Left hindlimb (tissue), 1 donor: ENCODE measurements at regions not wholly inside any gene's neighbourhood (a gene's known extent, or its start where the extent isn't known, plus 50 kb on each side); places are given as distances from the start of the nearest gene placed in this dataset.

Experiments
- DNase-seq: peaks from one replicate; pipeline ENCODE4 v3.0.0-alpha.2; 2018

DNA sequence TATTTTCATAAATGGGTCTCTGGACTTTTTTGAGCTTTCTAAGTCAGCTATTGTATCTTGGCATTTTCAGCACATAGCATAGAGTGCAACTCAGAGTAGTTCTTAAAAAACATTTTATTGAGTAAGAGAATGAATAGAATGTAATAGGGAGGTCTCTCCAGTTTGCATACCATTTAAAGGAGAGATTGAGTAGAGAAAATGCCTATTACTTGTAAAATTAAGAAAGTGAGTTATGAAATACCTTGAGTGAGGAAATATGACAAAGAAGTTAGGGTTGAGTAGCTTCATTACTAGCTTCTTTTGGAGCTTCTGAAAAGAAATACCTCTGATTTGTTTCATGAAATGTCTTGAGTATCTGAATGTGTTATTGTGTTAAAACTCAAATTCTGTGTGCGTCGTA, 140.0 kb downstream of the AASDHPPT start:
- DNase-seq, result no peak

DNA sequence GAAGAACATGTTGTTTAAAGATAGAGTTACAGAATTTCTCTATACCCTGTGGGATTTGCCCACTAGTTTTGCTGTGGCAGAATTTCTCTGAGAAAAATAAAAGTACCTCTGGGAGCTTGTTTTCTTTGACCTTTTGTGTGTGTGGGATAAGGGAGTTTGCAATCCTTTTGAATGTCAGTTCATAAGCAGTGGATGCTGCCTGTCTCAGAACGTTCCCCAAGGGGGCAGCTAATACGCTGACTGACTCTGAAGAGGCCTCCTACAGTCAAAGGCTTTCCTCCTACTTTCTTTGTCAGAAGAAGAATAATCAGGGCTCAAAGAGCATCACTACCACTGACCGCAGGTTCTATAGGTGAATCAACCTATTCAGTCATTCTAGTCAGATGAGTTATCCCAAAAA, 140.6 kb downstream of the AASDHPPT start:
- no peak for DNase-seq

GRCh38 chr11:106222626-106223025, 145.2 kb downstream of the AASDHPPT start:
- no peak for DNase-seq

DNA sequence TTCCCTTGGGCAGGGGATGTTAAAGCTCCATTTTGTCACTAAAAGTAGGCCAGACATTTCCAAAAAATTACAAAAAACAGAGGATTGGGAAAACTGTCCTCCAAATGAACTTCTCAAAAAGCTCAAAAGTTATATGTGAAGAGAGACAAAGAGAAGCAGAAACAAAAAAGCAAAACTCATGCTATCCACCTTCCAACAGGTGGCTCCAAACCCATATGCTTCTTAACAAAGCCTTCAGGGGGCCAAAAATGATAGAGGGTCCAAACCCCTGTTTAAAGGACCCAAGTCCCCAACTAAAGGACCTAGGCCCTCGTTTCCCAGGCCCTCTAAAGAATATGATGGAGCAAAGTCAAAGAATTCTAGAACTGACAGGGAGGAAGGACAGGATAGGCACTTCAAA, 146.7 kb downstream of the AASDHPPT start:
- no peak for DNase-seq

DNA sequence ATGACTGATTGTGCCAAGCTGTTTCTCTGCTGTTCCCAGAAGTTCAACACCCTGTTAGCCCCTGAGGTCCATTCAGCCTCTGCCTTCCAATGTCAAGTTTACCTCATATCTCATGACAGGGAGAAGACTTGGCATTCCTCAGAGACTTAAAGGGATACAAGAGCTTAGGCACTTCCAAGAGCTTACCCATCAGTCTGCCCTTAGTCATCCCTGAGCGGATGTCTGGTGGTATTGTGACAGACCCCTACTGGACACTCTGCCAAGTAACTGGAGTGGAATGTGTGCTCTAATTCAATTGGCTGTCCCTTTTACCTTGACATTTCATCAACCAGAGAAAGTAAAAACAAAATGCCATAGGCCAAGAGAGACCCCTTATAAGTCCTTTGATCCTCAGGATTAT, 151.5 kb downstream of the AASDHPPT start:
- no peak for DNase-seq

DNA sequence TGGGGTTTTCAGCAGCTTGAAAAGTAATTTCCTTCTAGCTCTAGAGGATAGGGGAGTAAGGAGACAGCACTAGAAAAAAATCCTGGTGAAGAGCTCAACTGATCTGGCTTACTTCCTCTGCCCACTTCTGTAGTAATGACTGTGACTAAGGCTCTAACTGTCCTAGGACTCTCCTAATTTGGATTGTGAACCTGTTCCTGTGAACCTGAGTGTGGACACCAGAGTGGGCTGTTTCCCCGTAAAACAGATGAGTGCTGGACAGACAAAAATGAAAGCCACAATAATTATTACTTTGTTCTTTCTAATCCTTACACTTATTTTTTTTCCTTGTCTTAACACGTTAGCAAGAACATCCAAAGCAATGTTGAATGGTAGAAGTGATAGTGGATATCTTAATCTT, 154.1 kb downstream of the AASDHPPT start:
- no peak for DNase-seq

GRCh38 chr11:106233191-106233590, 155.7 kb downstream of the AASDHPPT start:
- DNase-seq, result no peak

- DNase-seq, result no peak
Measured at GRCh38 chr11:106234794-106235193, 157.3 kb downstream of the AASDHPPT start.

GRCh38 chr11:106236295-106236694, 158.8 kb downstream of the AASDHPPT start:
- DNase-seq, result no peak

DNA sequence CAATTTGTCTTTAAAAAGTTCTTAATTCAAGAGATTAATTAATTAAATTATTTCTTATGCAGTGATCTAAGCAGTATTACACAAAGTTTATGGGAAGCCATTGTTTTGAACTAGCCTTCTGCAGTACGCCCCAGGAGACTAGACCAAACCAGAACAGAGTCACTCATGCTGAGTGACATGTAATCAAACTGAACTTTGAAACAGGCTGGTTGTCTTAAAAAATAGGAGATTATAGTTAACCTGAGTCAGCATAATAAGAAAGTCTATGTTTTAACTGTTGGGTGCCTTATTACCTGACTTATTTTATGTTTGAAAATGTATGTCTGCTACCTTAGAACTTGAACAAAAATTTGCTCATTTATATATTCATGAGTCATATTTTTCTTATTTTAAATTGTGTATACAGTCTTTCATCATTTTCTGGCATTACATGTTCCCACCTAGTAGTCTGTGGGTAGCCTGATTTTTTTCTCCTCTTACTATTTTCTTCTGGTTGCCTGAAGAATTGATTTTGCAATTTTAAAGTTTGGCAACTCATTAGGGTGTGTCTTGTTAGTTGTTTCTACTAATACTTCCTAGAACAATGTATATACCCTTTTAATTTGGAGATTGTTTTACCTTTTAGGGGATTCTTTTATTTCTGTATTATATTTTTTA, 161.4 kb downstream of the AASDHPPT start:
- no peak for DNase-seq

GRCh38 chr11:106241601-106242257, 164.3 kb downstream of the AASDHPPT start:
- no peak for DNase-seq

GRCh38 chr11:106242718-106243415, 165.4 kb downstream of the AASDHPPT start:
- DNase-seq, result no peak

GRCh38 chr11:106246495-106246894, 169.0 kb downstream of the AASDHPPT start:
- no peak for DNase-seq

GRCh38 chr11:106249617-106250239, 172.3 kb downstream of the AASDHPPT start:
- no peak for DNase-seq

- DNase-seq, result no peak
Measured at GRCh38 chr11:106262852-106263251, 185.4 kb downstream of the AASDHPPT start.

- DNase-seq, result no peak
Measured at GRCh38 chr11:106263527-106263926, 186.1 kb downstream of the AASDHPPT start.

GRCh38 chr11:106271086-106271485, 193.6 kb downstream of the AASDHPPT start:
- DNase-seq, result no peak

- no peak for DNase-seq
Measured at GRCh38 chr11:106271686-106272085, 194.2 kb downstream of the AASDHPPT start.

DNA sequence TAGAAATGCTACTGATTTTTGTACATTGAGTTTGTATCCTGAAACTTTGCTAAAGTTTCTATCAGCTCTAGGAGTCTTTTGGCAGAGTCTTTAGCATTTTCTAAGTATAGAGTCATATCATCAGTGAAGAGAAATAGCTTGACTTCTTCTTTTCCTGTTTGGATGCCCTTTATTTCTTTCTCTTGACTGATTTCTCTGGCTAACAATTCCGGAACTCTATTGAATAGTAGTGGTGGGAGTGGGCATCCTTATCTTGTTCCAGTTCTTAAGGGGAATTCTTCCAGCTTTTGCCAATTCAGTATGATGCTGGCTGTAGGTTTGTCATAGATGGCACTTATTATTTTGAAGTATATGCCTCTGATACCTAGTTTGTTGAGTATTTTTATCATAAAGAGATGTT, 197.7 kb downstream of the AASDHPPT start:
- no peak for DNase-seq

- DNase-seq, result no peak
Measured at GRCh38 chr11:106276126-106276525, 198.7 kb downstream of the AASDHPPT start.

- no peak for DNase-seq
Measured at GRCh38 chr11:106276859-106277436, 199.5 kb downstream of the AASDHPPT start.

DNA sequence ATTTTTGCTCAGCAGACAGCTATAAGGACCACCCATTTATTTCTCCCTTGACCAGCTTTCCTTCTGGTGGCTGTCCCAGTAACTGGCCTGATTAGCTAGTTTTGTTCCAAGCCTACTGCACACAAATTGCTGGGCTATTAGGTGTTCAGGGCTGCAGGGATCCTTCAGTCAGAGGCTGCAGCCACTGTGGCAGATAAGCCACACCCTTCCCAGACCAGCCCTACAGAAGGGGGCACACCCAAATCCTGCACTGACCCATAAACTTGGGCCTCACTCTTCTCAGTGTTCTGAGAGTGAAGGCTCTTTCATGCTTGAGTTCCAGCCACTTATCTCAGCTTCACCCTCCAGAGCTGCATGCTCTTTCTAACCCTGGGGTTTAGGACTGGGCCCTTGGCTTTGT, 200.0 kb downstream of the AASDHPPT start:
- DNase-seq, result no peak

DNA sequence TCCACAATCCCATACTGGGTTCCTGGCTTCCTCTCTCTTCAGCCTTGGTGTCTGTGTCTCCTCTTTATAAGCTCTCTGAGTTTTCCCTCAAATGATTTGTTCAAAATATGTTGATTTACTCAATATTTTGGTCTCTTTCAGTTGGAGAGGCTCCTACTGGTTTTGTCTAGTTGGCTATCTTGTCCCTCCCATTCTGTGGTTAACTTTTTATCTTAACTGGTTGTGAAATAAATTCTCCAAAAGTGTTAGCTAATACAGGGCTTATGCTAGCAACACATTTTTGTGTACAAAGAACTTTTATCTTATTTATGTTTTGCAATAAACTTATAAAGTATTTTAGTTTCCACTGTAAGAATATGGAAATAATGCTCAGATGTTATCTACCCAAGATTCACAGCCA, 200.9 kb downstream of the AASDHPPT start:
- DNase-seq, result no peak
